IPS DF 6.9 (cell line): ENCODE measurements at regions not wholly inside any gene's neighbourhood (a gene's known extent, or its start where the extent isn't known, plus 50 kb on each side); places are given as distances from the start of the nearest gene placed in this dataset.

Experiments
- DNase-seq: peaks from one replicate; pipeline ENCODE4 v3.0.0-alpha.2; 2013; ENCODE audit warnings: low read depth, low spot score
- H3K27ac ChIP-seq: one replicate; pipeline ENCODE4 v1.5.1; 2013; ENCODE audit warnings: low read length, control low read depth
- H3K27me3 ChIP-seq: 2 replicates; pipeline ENCODE4 v1.6.1; 2013; ENCODE audit warnings: mild to moderate bottlenecking, low read length; ENCODE audit not compliant: control insufficient read depth, insufficient read depth
- H3K36me3 ChIP-seq: 2 replicates; pipeline ENCODE4 v1.6.1; 2013; ENCODE audit warnings: low read length; ENCODE audit not compliant: control insufficient read depth, insufficient read depth
- H3K4me1 ChIP-seq: 2 replicates; pipeline ENCODE4 v1.6.1; 2013; ENCODE audit warnings: low read length; ENCODE audit not compliant: control insufficient read depth, insufficient read depth
- H3K4me3 ChIP-seq: 2 replicates; pipeline ENCODE4 v1.5.1; 2013; ENCODE audit warnings: mild to moderate bottlenecking, low read length
- H3K9me3 ChIP-seq: 2 replicates; pipeline ENCODE4 v1.6.1; 2013; ENCODE audit warnings: low read length, inconsistent platforms; ENCODE audit not compliant: control insufficient read depth, insufficient read depth
- WGBS: extraction: QIAGEN DNeasy Blood & Tissue Kit; methylation state at CpG from one replicate; pipeline ENCODE4 v1.1.7; 2013; ENCODE audit warnings: mixed read lengths, missing lambda C conversion rate; ENCODE audit not compliant: insufficient read length, insufficient coverage; 5-methylcytosine and 5-hydroxymethylcytosine counted together

- no peaks in the 10 kb centered on the region; the same call in 1 of the 2 replicates for H3K4me1 ChIP-seq
- H3K27me3 ChIP-seq, result no peaks in the 10 kb centered on the region
- no peaks in the 10 kb centered on the region for H3K36me3 ChIP-seq
- DNase-seq, result no peak
- H3K27ac ChIP-seq, result no peak overlapping the region
- no peak overlapping the region for H3K4me3 ChIP-seq
- H3K9me3 ChIP-seq, result no peaks in the 10 kb centered on the region
- no CpG with 5 or more reads among the region's 2 CpGs for WGBS
Measured at GRCh38 chrX:39667191-39667590, 430.6 kb downstream of the BCOR start.

- Histone ChIP-seq H3K4me1 (no peaks in the 10 kb centered on the region; the same call in 1 of the 2 replicates), H3K27ac (no peak overlapping the region), H3K36me3 (no peaks in the 10 kb centered on the region), H3K9me3 (no peaks in the 10 kb centered on the region), H3K27me3 (no peaks in the 10 kb centered on the region), H3K4me3 (no peak overlapping the region)
- DNase-seq, result no peak
- WGBS, result no CpG with 5 or more reads among the region's 9 CpGs
Measured at GRCh38 chrX:39667736-39668482, 429.8 kb downstream of the BCOR start.

DNA sequence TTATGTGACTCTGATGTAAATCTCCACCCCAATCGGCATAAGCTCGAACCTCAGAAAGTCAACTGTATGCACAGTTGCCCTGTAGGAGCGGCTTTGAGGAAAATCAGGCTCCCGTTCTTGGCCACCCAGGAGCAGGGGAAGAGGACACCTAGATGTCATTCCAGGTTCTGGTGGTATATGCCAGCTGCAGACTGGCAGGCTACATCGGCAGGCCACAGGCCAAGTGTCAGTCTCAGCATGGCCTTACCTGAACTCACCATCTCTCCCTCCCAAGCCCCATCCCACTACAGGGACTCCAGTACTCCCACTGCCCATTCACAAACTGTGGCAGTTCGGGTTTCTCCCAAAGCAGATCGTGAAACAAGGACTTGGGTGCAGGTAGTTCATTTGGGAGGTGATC lies 428.1 kb downstream of the BCOR start:
- Histone ChIP-seq H3K27ac (no peak overlapping the region), H3K4me3 (no peak overlapping the region), H3K36me3 (no peaks in the 10 kb centered on the region), H3K27me3 (no peaks in the 10 kb centered on the region), H3K9me3 (no peaks in the 10 kb centered on the region), H3K4me1 (no peaks in the 10 kb centered on the region; the same call in 1 of the 2 replicates)
- no peak for DNase-seq
- no CpG with 5 or more reads among the region's 7 CpGs for WGBS

GRCh38 chrX:39670281-39670680 lies 427.5 kb downstream of the BCOR start:
- H3K36me3 ChIP-seq, result no peaks in the 10 kb centered on the region
- no CpG with 5 or more reads among the region's 5 CpGs for WGBS
- no peak overlapping the region for H3K27ac ChIP-seq
- no peaks in the 10 kb centered on the region for H3K27me3 ChIP-seq
- DNase-seq, result no peak
- no peaks in the 10 kb centered on the region for H3K9me3 ChIP-seq
- H3K4me1 ChIP-seq, result no peaks in the 10 kb centered on the region; the same call in 1 of the 2 replicates
- no peak overlapping the region for H3K4me3 ChIP-seq

DNA sequence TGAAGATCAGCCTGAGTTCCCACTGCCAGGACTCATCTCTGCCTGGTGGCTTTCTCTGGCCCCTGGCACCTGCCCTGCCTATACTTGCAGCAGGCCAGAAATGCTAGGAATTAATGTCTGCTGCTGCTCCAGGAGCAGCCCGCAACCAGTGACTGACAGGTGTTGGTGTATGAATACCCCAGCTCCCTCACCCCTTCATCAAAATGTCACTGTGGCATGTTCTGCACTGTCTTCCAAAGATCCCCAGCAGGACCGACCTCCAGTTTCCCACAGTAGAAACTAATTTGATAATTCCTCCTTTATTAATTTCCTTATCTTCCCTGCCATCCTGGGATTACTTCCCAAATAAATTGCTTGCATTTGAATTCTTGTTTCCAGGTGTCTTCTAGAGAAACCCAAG lies 425.4 kb downstream of the BCOR start:
- H3K36me3 ChIP-seq, result no peaks in the 10 kb centered on the region
- no peak overlapping the region for H3K4me3 ChIP-seq
- H3K27ac ChIP-seq, result no peak overlapping the region
- WGBS, result no CpG with 5 or more reads among the region's 2 CpGs
- H3K4me1 ChIP-seq, result no peaks in the 10 kb centered on the region; the same call in 1 of the 2 replicates
- H3K9me3 ChIP-seq, result no peaks in the 10 kb centered on the region
- DNase-seq, result no peak
- H3K27me3 ChIP-seq, result no peaks in the 10 kb centered on the region

GRCh38 chrX:39674490-39675161 lies 423.1 kb downstream of the BCOR start:
- Histone ChIP-seq H3K4me1 (peaks cover 2% of the 10 kb centered on the region; the same call in 1 of the 2 replicates), H3K36me3 (no peaks in the 10 kb centered on the region), H3K27ac (no peak overlapping the region), H3K27me3 (no peaks in the 10 kb centered on the region), H3K9me3 (no peaks in the 10 kb centered on the region), H3K4me3 (no peak overlapping the region)
- DNase-seq, result no peak
- WGBS, result no CpG with 5 or more reads among the region's 5 CpGs

DNA sequence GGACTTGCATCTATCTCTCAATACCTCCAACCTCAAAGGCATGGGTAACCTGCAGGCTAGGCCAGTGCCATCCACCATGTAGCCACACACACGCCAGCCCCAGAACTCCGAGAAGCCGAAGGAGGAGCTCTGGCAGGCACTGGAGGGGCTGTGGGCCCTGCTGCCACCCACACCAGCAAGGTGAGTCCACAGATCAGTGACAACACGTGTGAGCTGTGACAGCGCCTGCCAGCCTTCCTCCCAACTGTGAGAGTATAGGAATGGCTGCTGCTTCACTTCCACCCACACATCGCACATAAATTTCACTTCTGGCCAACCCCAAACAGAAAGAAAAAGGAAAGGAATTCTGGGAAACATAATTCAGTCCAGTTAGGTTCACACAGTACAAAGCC lies 422.6 kb downstream of the BCOR start:
- WGBS, result no CpG with 5 or more reads among the region's 6 CpGs

GRCh38 chrX:39675619-39676018 lies 422.1 kb downstream of the BCOR start:
- no peaks in the 10 kb centered on the region for H3K27me3 ChIP-seq
- no peaks in the 10 kb centered on the region for H3K9me3 ChIP-seq
- no peak for DNase-seq
- no peak overlapping the region for H3K27ac ChIP-seq
- H3K4me3 ChIP-seq, result no peak overlapping the region
- no peaks in the 10 kb centered on the region for H3K36me3 ChIP-seq
- no CpG with 5 or more reads among the region's 2 CpGs for WGBS
- H3K4me1 ChIP-seq, result peaks cover 2% of the 10 kb centered on the region

More for the DNA sequence above, 422.6 kb downstream of the BCOR start:
- no peak for DNase-seq
- H3K27ac ChIP-seq, result no peak overlapping the region
- no peak overlapping the region for H3K4me3 ChIP-seq
- no peaks in the 10 kb centered on the region for H3K36me3 ChIP-seq
- H3K4me1 ChIP-seq, result peaks cover 2% of the 10 kb centered on the region
- no peaks in the 10 kb centered on the region for H3K27me3 ChIP-seq
- H3K9me3 ChIP-seq, result no peaks in the 10 kb centered on the region

GRCh38 chrX:39676434-39676833 lies 421.3 kb downstream of the BCOR start:
- no peaks in the 10 kb centered on the region for H3K9me3 ChIP-seq
- no peaks in the 10 kb centered on the region for H3K27me3 ChIP-seq
- H3K4me3 ChIP-seq, result no peak overlapping the region
- no CpG with 5 or more reads among the region's 3 CpGs for WGBS
- no peak overlapping the region for H3K27ac ChIP-seq
- peaks cover 2% of the 10 kb centered on the region for H3K4me1 ChIP-seq
- no peak for DNase-seq
- no peaks in the 10 kb centered on the region for H3K36me3 ChIP-seq

GRCh38 chrX:39677585-39677977 lies 420.2 kb downstream of the BCOR start:
- no peak for DNase-seq
- Histone ChIP-seq H3K4me3 (no peak overlapping the region), H3K4me1 (peaks cover 2% of the 10 kb centered on the region), H3K27me3 (no peaks in the 10 kb centered on the region), H3K36me3 (no peaks in the 10 kb centered on the region), H3K9me3 (no peaks in the 10 kb centered on the region), H3K27ac (no peak overlapping the region)
- no CpG with 5 or more reads among the region's 3 CpGs for WGBS
